GM19099 (cell line): ENCODE measurements at regions not wholly inside any gene's neighbourhood (a gene's known extent, or its start where the extent isn't known, plus 50 kb on each side); places are given as distances from the start of the nearest gene placed in this dataset.

Experiments used
- POLR2A ChIP-seq: IDR thresholded peaks from 3 replicates; pipeline ENCODE4 v1.6.1; 2011; ENCODE audit warnings: low read depth; ENCODE audit not compliant: insufficient read length; ENCODE audit errors: extremely low read depth

GRCh38 chr17:418421-418751 lies 65.8 kb upstream of the RPH3AL start:
- TF ChIP-seq POLR2A: no peak

GRCh38 chr17:417691-418420 lies 65.2 kb upstream of the RPH3AL start:
- no peak for TF ChIP-seq POLR2A

- peak; percentile 53 for TF ChIP-seq POLR2A
Observed at GRCh38 chr17:416293-417206, 63.9 kb upstream of the RPH3AL start.

- TF ChIP-seq POLR2A: no peak
Observed at GRCh38 chr17:413706-414380, 61.2 kb upstream of the RPH3AL start.

- no peak for TF ChIP-seq POLR2A
Observed at GRCh38 chr17:413016-413350, 60.4 kb upstream of the RPH3AL start.

- no peak for TF ChIP-seq POLR2A
Observed at GRCh38 chr17:412211-413015, 59.8 kb upstream of the RPH3AL start.

GRCh38 chr17:411421-412120 lies 59.0 kb upstream of the RPH3AL start:
- TF ChIP-seq POLR2A: no peak

- no peak for TF ChIP-seq POLR2A
Observed at GRCh38 chr17:410543-411401, 58.2 kb upstream of the RPH3AL start.

- TF ChIP-seq POLR2A: peak; percentile 84
Observed at GRCh38 chr17:409848-410542, 57.4 kb upstream of the RPH3AL start.

GRCh38 chr17:409308-409847 lies 56.8 kb upstream of the RPH3AL start:
- no peak for TF ChIP-seq POLR2A

GRCh38 chr17:404703-405102 lies 52.1 kb upstream of the RPH3AL start:
- TF ChIP-seq POLR2A: no peak
